ENCODE measurements at regions not wholly inside any gene's neighbourhood (a gene's known extent, or its start where the extent isn't known, plus 50 kb on each side); places are given as distances from the start of the nearest gene placed in this dataset.

- TF ChIP-seq CTCF (IDR thresholded peaks at IDR 0.05) (no peak), EP300 (IDR thresholded peaks at IDR 0.05) (no peak), POLR2A (IDR thresholded peaks at IDR 0.05) (no peak)
Observed at GRCh38 chr1:106969731-106970130, 86.7 kb upstream of the PRMT6 start.
